DMS114 treated with DMSO at 0.1 percent for 48 hours (cell line): ENCODE measurements at regions not wholly inside any gene's neighbourhood (a gene's known extent, or its start where the extent isn't known, plus 50 kb on each side); places are given as distances from the start of the nearest gene placed in this dataset.
"Not testable (repeated sequence)": the region's sequence is repeated elsewhere in the genome, so short reads cannot be mapped to it uniquely, and the experiment has no call there.

Experiments used
- DNase-seq: peaks from one replicate; lab custom pipeline; 2025; ENCODE audit not compliant: unreplicated experiment; lab: John Stamatoyannopoulos, UW

DNA sequence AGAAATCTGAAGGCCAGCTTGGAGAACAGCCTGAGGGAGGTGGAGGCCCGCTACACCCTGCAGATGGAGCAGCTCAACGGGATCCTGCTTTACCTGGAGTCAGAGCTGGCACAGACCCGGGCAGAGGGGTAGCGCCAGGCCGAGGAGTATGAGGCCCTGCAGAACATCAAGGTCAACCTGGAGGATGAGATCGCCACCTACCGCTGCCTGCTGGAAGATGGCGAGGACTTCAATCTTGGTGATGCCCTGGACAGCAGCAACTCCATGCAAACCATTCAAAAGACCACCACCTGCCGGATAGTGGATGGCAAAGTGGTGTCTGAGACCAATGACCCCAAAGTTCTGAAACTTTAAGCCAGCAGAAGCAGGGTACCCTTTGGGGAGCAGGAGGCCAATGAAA lies 318.4 kb downstream of the ZFHX3 start:
- not testable (repeated sequence) for DNase-seq

GRCh38 chr16:72728516-72728915 lies 319.4 kb downstream of the ZFHX3 start:
- DNase-seq, result no peak

DNA sequence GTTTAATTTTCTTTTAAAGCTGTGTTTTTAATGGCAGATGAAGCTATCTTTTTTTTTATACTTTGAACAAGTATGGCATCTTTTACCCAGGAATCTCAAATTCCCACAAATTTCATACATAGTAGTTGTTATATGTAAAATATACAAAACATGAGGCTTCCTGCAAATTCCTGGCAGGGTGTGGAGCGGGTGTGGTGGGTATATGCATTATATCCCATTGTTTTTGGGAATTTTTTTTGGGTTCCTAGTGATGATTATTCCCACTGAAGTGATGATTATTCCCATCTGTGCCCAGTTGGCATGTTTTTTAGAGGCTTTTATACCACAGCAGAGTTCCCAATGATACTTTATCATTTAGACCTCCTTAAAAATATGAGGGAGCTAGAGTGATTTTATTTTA lies 320.4 kb downstream of the ZFHX3 start:
- DNase-seq, result no peak

DNA sequence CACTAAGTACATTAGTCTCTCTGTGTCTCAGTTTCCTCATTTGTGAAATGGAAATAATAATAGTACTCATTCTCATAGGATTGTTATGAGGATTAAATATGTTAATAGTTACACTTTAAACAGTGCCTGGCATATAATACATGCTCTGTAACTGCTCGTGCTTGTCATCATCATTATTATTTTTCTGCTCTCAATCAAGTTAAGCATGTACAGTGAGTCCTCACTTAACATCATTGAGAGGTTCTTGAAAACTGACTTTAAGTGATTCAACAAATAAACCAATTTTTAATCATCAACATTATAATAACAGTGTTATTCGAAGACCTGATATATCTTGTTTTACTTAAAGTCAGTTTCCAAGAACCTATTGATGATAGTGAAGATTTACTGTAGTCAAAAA lies 322.3 kb downstream of the ZFHX3 start:
- no peak for DNase-seq

- DNase-seq, result no peak
Observed at GRCh38 chr16:72723781-72724180, 324.1 kb downstream of the ZFHX3 start.

- no peak for DNase-seq
Observed at GRCh38 chr16:72722552-72722951, 325.4 kb downstream of the ZFHX3 start.

- DNase-seq, result no peak
Observed at GRCh38 chr16:72721981-72722380, 325.9 kb downstream of the ZFHX3 start.

- DNase-seq, result no peak
Observed at GRCh38 chr16:72715267-72715666, 332.7 kb downstream of the ZFHX3 start.

DNA sequence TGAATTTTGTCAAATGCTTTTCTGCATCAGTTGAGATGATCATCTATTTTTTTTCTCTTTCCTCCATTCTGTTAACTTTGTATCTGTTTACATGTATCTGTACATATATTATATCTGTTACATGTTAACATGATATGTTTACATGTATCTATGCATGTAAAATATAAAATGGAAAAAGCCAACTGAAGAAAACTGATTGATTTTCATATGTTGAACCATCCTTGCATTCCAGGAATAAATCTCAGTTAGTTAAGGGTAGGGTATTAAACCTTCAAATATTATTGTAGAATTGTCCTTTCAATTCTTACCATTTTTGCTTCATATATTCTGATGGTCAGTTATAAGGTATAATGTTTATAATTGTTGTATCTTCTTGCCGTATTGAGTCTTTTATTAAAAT lies 336.1 kb downstream of the ZFHX3 start:
- no peak for DNase-seq

DNA sequence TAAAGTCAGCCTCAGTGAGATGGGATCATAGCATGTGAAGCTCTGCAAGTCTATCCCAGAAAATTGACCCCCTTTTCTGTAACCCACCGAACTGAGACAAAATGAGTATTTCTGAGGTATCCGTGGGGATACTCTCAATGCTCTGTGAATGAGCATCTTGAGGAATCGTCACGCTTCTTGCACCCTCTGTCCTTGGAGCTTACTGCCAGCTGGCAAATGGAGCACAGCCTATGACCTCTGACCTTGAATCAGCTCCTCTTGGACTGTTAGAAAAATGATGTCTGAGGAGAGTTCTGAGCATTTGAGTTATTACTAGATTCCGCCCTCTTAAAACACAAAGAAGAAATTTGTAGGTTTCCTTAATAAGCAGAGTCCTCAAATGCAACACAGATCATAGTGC lies 342.1 kb downstream of the ZFHX3 start:
- no peak for DNase-seq

GRCh38 chr16:72704746-72705372 lies 343.1 kb downstream of the ZFHX3 start:
- no peak for DNase-seq

- no peak for DNase-seq
Observed at GRCh38 chr16:72689851-72690250, 358.1 kb downstream of the ZFHX3 start.

DNA sequence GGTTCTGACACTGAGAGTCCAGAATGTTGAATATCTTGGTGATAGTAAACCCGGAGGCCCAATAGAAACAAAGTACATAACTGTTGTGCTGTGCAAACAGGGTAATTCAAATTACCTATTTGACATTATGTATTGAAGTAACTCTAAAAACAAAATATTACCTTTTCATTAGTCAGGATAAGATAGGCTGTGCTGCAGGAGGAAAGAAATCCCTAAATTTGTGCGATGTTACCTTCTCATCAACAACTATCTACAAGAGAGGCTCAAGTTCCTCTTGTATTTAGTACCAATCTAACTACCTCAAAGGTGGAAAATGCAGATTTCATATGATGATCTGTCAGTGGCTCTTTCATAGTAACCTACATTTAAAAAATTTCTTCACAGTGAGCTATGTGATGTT lies 367.2 kb downstream of the ZFHX3 start:
- no peak for DNase-seq

GRCh38 chr16:72679856-72680255 lies 368.1 kb downstream of the ZFHX3 start:
- DNase-seq, result no peak

DNA sequence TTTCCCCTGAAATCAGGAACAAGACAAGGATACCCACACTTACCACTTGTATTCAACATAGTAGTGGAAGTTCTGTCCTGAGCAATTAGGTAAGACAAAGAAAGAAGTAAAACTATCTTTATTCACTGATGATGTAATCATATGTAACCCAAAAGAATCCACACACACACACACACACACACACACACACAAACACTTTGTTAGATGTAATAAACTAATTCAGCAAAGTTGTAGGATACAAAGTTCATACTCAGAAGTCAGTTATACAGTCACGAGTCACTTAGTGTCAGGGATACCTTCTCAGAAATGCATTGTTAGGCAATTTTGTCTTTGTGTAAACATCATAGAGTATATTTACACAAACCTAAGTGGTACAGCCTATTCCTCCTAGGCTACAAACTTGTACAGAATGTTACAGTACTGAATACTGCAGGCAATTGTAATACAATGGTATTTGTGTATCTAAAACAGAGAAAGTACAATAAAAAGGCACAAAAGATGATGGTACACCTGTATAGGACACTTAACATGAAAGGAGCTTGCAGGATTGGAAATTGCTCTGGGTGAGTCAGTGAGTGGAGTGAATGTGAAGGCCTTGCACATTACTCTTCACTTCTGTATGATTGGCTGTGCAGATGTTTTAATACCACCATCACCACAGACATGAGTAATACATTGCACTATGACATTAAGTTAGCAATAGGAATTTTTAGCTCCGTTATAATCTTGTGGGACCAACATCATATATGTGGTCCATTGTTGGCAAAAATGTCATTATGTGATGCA lies 370.1 kb downstream of the ZFHX3 start:
- DNase-seq, result no peak

DNA sequence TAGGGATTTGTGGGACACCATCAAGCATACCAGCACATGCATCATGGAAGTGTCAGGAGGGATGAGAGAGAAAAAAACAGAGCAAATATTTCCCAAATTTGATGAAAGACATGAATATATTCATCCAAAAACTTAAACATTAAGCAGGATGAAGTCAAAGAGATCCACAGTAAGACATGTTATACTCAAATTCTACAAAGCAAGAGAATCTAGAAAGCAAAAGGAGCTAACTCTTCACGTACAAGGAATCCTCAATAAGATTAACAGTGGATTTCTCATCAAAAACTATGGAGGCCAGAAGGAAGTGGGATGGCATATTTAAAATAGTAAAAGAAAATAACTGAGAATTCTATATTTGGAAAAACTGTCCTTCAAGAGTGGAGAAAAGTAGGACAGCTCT lies 374.8 kb downstream of the ZFHX3 start:
- peak; percentile 13 for DNase-seq

DNA sequence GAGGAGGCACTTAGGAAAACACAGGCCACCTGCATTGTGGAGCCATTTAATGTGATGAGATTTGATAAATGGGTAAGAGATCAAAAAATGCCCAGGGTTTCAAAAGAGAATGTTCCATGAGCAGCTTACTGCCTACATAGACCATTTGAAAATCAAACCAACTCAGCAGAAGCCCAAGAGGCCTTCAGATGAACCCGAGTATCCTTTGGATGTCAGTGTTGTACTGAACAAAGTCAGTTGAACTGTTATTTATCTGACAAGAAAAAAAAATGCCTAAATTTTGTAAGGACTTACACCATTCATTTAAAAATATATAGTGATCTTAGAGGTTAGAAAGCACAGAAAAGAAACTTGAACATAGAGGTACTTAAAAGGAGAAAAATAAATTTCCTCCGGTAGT lies 381.7 kb downstream of the ZFHX3 start:
- DNase-seq, result peak; percentile 7

GRCh38 chr16:72665701-72666100 lies 382.2 kb downstream of the ZFHX3 start:
- no peak for DNase-seq

- DNase-seq, result peak; percentile 98
Observed at GRCh38 chr16:72664509-72665408, 383.2 kb downstream of the ZFHX3 start.

DNA sequence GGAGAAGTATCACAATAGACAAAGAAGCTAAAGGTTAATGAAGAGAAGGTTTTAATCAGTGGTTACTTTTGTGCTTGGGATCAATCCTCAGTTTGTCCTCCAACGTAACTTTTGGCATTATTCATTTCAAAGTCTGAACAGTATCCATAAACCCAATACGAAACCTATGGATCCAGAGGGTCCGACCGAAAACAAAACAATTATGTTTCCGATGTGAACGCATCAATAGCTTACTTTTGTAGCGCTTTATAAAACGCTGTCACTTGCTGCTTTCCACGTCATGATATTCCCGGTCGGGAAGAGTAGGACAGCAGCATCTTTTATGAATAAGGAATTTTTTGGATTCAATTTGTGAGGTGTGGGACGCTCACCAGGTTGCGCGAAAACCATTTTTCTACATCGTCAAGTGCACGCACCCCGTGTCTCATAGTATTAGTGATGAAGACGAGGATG lies 383.8 kb downstream of the ZFHX3 start:
- DNase-seq, result no peak

- DNase-seq, result no peak
Observed at GRCh38 chr16:72658888-72659717, 388.8 kb downstream of the ZFHX3 start.
